Vagina (tissue), 2 donors: ENCODE measurements at regions not wholly inside any gene's neighbourhood (a gene's known extent, or its start where the extent isn't known, plus 50 kb on each side); places are given as distances from the start of the nearest gene placed in this dataset.

Source experiments
- POLR2A ChIP-seq, 2 donors: fragments of 450-650 bp; IDR thresholded peaks; one replicate each; pipeline ENCODE4 v1.6.1; 2017; ENCODE audit warnings: antibody characterized with exemption in 2 of 2, mild to moderate bottlenecking in 2 of 2, moderate library complexity in 2 of 2
- POLR2AphosphoS5 ChIP-seq, 2 donors: sonication (generic); formaldehyde crosslinking; IDR thresholded peaks; one replicate each; pipeline ENCODE4 v1.9.0; 2017; ENCODE audit warnings: antibody characterized with exemption in 2 of 2, mild to moderate bottlenecking in 2 of 2, low read depth in 1 of 2; ENCODE audit not compliant: insufficient read depth in 1 of 2

- TF ChIP-seq POLR2A (IDR thresholded peaks at IDR 0.05): no peak
- no peak for TF ChIP-seq POLR2AphosphoS5 (IDR thresholded peaks at IDR 0.05; ENCODE audit: insufficient read depth in 1 of 2, low read depth in 1 of 2)
Observed at GRCh38 chr12:16726879-16727278, 120.9 kb upstream of the LMO3 start.
